ENCODE measurements at regions not wholly inside any gene's neighbourhood (a gene's known extent, or its start where the extent isn't known, plus 50 kb on each side); places are given as distances from the start of the nearest gene placed in this dataset.

DNA sequence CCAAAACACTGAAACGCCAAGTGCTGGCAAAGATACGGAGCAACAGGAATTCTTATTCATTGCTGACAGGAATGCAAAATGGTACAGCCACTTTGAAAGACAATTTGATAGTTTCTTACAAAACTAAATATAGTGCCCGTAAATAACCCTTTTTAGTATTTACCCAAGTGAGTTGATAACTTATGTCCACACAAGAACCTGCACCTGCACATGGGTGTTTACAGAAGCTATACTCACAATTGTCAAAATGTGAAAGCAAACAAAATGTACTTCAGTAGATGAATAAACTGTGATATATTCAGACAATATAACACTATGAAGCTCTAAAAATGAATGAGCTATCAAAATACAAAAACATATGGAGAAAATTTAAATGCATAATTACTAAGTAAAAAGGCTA lies 86.6 kb downstream of the ATXN7L3B start:
- no peaks in the 10 kb centered on the region for H3K9me3 ChIP-seq
- TF ChIP-seq, protein P1, sequence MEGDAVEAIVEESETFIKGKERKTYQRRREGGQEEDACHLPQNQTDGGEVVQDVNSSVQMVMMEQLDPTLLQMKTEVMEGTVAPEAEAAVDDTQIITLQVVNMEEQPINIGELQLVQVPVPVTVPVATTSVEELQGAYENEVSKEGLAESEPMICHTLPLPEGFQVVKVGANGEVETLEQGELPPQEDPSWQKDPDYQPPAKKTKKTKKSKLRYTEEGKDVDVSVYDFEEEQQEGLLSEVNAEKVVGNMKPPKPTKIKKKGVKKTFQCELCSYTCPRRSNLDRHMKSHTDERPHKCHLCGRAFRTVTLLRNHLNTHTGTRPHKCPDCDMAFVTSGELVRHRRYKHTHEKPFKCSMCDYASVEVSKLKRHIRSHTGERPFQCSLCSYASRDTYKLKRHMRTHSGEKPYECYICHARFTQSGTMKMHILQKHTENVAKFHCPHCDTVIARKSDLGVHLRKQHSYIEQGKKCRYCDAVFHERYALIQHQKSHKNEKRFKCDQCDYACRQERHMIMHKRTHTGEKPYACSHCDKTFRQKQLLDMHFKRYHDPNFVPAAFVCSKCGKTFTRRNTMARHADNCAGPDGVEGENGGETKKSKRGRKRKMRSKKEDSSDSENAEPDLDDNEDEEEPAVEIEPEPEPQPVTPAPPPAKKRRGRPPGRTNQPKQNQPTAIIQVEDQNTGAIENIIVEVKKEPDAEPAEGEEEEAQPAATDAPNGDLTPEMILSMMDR (IDR thresholded peaks at IDR 0.05) = no peak
- TF ChIP-seq POLR2AphosphoS5 (IDR thresholded peaks at IDR 0.05) (no peak), POLR2A (IDR thresholded peaks at IDR 0.05) (no peak), EP300 (IDR thresholded peaks at IDR 0.05) (no peak)
- H3K4me1 ChIP-seq = no peaks in the 10 kb centered on the region
- 56% methylated on average over 3 of the region's 3 CpGs for WGBS
- DNase-seq (ENCODE audit: low spot score in 2 of 2) = no peak
- no peaks in the 10 kb centered on the region for H3K27me3 ChIP-seq
- no peak overlapping the region for H3K27ac ChIP-seq
- no peaks in the 10 kb centered on the region for H3K36me3 ChIP-seq
- H3K4me3 ChIP-seq = no peak overlapping the region

DNA sequence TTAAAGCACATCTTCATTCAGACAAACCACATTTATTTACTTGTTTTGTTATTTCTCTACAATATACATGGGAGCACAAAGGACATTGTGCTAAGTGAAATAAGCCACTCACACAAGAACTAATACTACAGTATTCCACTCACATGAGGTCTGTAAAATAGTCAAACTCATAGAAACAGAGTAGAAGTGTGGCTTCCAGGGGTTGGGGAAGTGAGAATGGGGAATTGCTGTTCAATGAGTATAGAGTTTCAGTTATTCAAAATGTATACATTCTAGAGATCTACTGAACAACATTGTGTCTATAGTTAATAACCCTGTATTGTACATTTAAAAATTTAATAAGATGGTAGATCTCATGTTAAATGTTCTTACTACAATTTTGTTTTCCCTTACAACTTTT lies 88.8 kb downstream of the ATXN7L3B start:
- no peak for TF ChIP-seq POLR2AphosphoS5 (IDR thresholded peaks at IDR 0.05)
- TF ChIP-seq, protein P1 (IDR thresholded peaks at IDR 0.05) = no peak
- TF ChIP-seq EP300 (IDR thresholded peaks at IDR 0.05) = no peak
- no peak for TF ChIP-seq POLR2A (IDR thresholded peaks at IDR 0.05)
- H3K4me3 ChIP-seq = no peak overlapping the region
- no peaks in the 10 kb centered on the region for H3K36me3 ChIP-seq
- peaks cover 4% of the 10 kb centered on the region for H3K9me3 ChIP-seq
- no peak overlapping the region for H3K27ac ChIP-seq
- no peaks in the 10 kb centered on the region for H3K27me3 ChIP-seq
- H3K4me1 ChIP-seq = no peaks in the 10 kb centered on the region
- DNase-seq (ENCODE audit: low spot score in 2 of 2) = no peak

DNA sequence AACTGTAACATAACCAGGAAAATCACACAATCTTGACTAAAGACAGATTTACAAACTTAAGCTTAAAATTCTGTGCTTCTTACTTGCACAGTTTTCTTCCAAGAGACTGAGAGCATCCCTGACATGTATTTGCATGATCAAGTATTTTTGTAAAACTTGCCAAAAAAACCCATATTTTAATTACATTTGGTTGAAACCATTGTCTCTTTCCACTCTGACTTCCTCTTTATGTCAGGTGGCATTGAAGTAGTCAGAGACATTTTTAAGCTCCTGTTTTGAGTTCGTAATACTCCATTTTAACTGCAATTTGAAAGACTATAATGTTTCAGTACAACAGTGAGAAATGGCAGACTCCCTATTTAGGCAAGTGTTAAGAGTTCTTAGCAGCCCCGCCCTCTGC lies 103.6 kb downstream of the ATXN7L3B start:
- TF ChIP-seq EP300 (IDR thresholded peaks at IDR 0.05) (no peak), POLR2A (IDR thresholded peaks at IDR 0.05) (no peak), POLR2AphosphoS5 (IDR thresholded peaks at IDR 0.05) (no peak)
- TF ChIP-seq, protein P1 (IDR thresholded peaks at IDR 0.05) = no peak
- DNase-seq (ENCODE audit: low spot score in 2 of 2) = no peak
- Histone ChIP-seq H3K4me1 (no peaks in the 10 kb centered on the region), H3K9me3 (no peaks in the 10 kb centered on the region), H3K36me3 (no peaks in the 10 kb centered on the region), H3K4me3 (no peak overlapping the region), H3K27me3 (no peaks in the 10 kb centered on the region), H3K27ac (no peak overlapping the region)
- WGBS = 95% methylated on average over 2 of the region's 2 CpGs

DNA sequence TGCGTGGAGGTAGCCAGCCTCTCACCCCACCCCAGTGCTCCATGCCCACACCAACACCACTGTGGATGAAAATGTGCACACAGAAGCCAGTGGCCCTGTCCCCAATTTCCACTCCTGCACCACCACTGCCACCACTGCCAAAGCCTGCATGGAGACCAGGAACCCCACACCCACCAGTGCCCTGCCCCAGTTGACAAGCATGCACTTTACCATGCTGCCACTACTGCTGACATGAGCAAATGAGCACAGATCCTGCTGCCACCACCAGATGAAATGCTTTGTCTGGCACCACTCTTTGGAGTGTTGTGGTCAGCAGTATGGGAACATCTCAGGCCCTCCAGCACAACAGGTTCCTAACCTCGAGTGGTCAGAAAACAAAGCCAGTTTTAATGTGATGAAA lies 104.1 kb downstream of the ATXN7L3B start:
- no peaks in the 10 kb centered on the region for H3K27me3 ChIP-seq
- no peaks in the 10 kb centered on the region for H3K9me3 ChIP-seq
- no peak overlapping the region for H3K4me3 ChIP-seq
- no peaks in the 10 kb centered on the region for H3K4me1 ChIP-seq
- no peaks in the 10 kb centered on the region for H3K36me3 ChIP-seq
- WGBS = 52% methylated on average over 2 of the region's 2 CpGs
- no peak for TF ChIP-seq POLR2A (IDR thresholded peaks at IDR 0.05)
- TF ChIP-seq, protein P1 (IDR thresholded peaks at IDR 0.05) = no peak
- TF ChIP-seq POLR2AphosphoS5 (IDR thresholded peaks at IDR 0.05) = no peak
- TF ChIP-seq EP300 (IDR thresholded peaks at IDR 0.05) = no peak
- DNase-seq (ENCODE audit: low spot score in 2 of 2) = no peak
- no peak overlapping the region for H3K27ac ChIP-seq

DNA sequence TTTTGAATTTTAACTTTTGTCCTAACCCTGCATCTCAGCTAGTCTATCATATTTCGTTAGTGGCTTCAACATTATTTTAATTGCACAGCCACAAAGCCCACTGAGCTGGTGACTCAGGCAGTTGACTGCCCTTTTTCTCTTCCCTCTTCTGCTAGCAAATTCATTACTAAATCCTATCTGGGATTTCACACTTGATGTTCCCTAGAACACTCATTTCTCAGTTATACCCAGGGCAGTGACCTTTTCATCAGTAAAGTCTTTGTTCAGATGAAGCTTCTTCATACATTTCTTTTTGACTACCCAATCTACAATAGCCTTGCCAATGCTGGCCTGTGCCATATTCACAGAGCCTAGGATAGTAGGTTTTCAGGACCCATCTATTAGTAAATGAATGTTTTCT lies 107.0 kb downstream of the ATXN7L3B start:
- 74% methylated on average over 1 of the region's 1 CpG for WGBS
- Histone ChIP-seq H3K9me3 (no peaks in the 10 kb centered on the region), H3K27me3 (no peaks in the 10 kb centered on the region), H3K36me3 (no peaks in the 10 kb centered on the region), H3K4me1 (no peaks in the 10 kb centered on the region), H3K27ac (no peak overlapping the region), H3K4me3 (no peak overlapping the region)
- TF ChIP-seq, protein P1 (IDR thresholded peaks at IDR 0.05) = no peak
- no peak for TF ChIP-seq POLR2AphosphoS5 (IDR thresholded peaks at IDR 0.05)
- no peak for TF ChIP-seq POLR2A (IDR thresholded peaks at IDR 0.05)
- TF ChIP-seq EP300 (IDR thresholded peaks at IDR 0.05) = no peak
- DNase-seq (ENCODE audit: low spot score in 2 of 2) = no peak
